A549 (cell line): ENCODE measurements at regions not wholly inside any gene's neighbourhood (a gene's known extent, or its start where the extent isn't known, plus 50 kb on each side); places are given as distances from the start of the nearest gene placed in this dataset.

ENCODE experiments used
- ATAC-seq, 2 experiments: fragments of 200-7000 bp in 1 of 2; fragments of >200 bp in 1 of 2; cut with Nextera tagmentation in 1 of 2; cut with Tn5 transposase in 1 of 2; 3 replicates each; pipeline versions ENCODE4 v1.8.0 to v1.9.1; 2018 to 2020; ENCODE audit warnings: mild to moderate bottlenecking in 1 of 2, moderate library complexity in 1 of 2
- CTCF ChIA-PET: fragments of 300-600 bp; sonication (Branson Sonifier 250); formaldehyde crosslinking; extraction: SDS; loops from one replicate; lab custom pipeline; 2021; ENCODE audit warnings: antibody characterized with exemption, inconsistent platforms; lab: Yijun Ruan, JAX
- POLR2A ChIA-PET: fragments of 350-600 bp; formaldehyde crosslinking; extraction: SDS; loops from one replicate; lab custom pipeline; 2021; ENCODE audit warnings: antibody characterized with exemption, inconsistent platforms; lab: Yijun Ruan, JAX
- DNase-seq, 2 experiments: peaks; one replicate each; pipeline versions ENCODE4 v3.0.0 to v3.0.0-alpha.2; 2011 to 2016; ENCODE audit warnings: low read depth in 1 of 2, low spot score in 1 of 2
- FAIRE-seq: peaks from 2 replicates; lab custom pipeline; 2011; peaks lifted over from hg19 to GRCh38; lab: Jason Lieb, UNC
- H3K27ac ChIP-seq, 2 experiments: fragments of >200 bp; sonication (Bioruptor Twin); formaldehyde crosslinking; 3 replicates each; pipeline ENCODE4 v1.5.1; 2016 to 2017
- H3K4me1 ChIP-seq: fragments of >200 bp; sonication (Bioruptor Twin); formaldehyde crosslinking; 3 replicates; pipeline ENCODE4 v1.6.1; 2016
- H3K4me2 ChIP-seq: fragments of >200 bp; sonication (Bioruptor Twin); formaldehyde crosslinking; 3 replicates; pipeline ENCODE4 v1.6.1; 2016
- H3K4me3 ChIP-seq: fragments of >200 bp; sonication (Bioruptor Twin); formaldehyde crosslinking; 3 replicates; pipeline ENCODE4 v1.5.1; 2016
- H3K9me3 ChIP-seq: fragments of >200 bp; sonication (Bioruptor Twin); formaldehyde crosslinking; 3 replicates; pipeline ENCODE4 v1.6.1; 2016
- CBX8 ChIP-seq: fragments of 200-600 bp; sonication (generic); IDR thresholded peaks from 2 replicates; pipeline ENCODE4 v1.6.1; 2016
- ELK1 ChIP-seq: fragments of 150-350 bp; IDR thresholded peaks from 2 replicates; pipeline ENCODE4 v1.6.1; 2014; ENCODE audit warnings: low read depth, mild to moderate bottlenecking, low read length
- EP300 ChIP-seq, 2 experiments: fragments of >200 bp; sonication (Bioruptor Twin); formaldehyde crosslinking; IDR thresholded peaks; 2 replicates in 1 of 2; 3 replicates in 1 of 2; pipeline ENCODE4 v1.6.1; 2016 to 2017
- FOSL2 ChIP-seq, 2 experiments: fragments of 450-650 bp in 1 of 2; fragments of >200 bp in 1 of 2; sonication (Bioruptor Twin) in 1 of 2; formaldehyde crosslinking; IDR thresholded peaks; 2 replicates each; pipeline versions ENCODE4 v1.5.0 to v1.6.1; 2016 to 2020; ENCODE audit warnings: mild to moderate bottlenecking in 1 of 2, moderate library complexity in 1 of 2
- FOXS1 ChIP-seq: fragments of 250-450 bp; sonication (Bioruptor Pico); IDR thresholded peaks from 2 replicates; pipeline ENCODE4 v1.5.0; 2020; ENCODE audit warnings: mild to moderate bottlenecking, moderate library complexity
- JUNB ChIP-seq: fragments of >200 bp; sonication (Bioruptor Twin); formaldehyde crosslinking; IDR thresholded peaks from 2 replicates; pipeline ENCODE4 v1.6.1; 2016
- MAX ChIP-seq: IDR thresholded peaks from 2 replicates; pipeline ENCODE4 v1.6.1; 2012
- MAZ ChIP-seq: fragments of 150-350 bp; IDR thresholded peaks from 2 replicates; pipeline ENCODE4 v1.6.1; 2014; ENCODE audit warnings: antibody characterized with exemption, low read depth, low read length, borderline replicate concordance
- NPAS2 ChIP-seq: fragments of 250-450 bp; sonication (Bioruptor Pico); IDR thresholded peaks from 2 replicates; pipeline ENCODE4 v1.8.0; 2022; ENCODE audit warnings: mild to moderate bottlenecking, moderate library complexity, borderline replicate concordance
- PBX3 ChIP-seq: IDR thresholded peaks from 2 replicates; pipeline ENCODE4 v1.6.1; 2012
- PHF8 ChIP-seq: fragments of 200-600 bp; sonication (generic); IDR thresholded peaks from 2 replicates; pipeline ENCODE4 v1.6.1; 2016; ENCODE audit warnings: low read depth, mild to moderate bottlenecking, antibody characterized with exemption, moderate library complexity, borderline replicate concordance
- POLR2A ChIP-seq: IDR thresholded peaks from 2 replicates; pipeline ENCODE4 v1.6.1; 2012; ENCODE audit warnings: mild to moderate bottlenecking, low read length
- RCOR1 ChIP-seq: fragments of 150-350 bp; IDR thresholded peaks from 2 replicates; pipeline ENCODE4 v1.6.1; 2014; ENCODE audit warnings: antibody characterized with exemption, low read length, low read depth
- REST ChIP-seq: fragments of 200-600 bp; sonication (generic); IDR thresholded peaks from 2 replicates; pipeline ENCODE4 v1.6.1; 2016; ENCODE audit warnings: antibody characterized with exemption, mild to moderate bottlenecking, moderate library complexity
- RFX5 ChIP-seq: fragments of 450-650 bp; IDR thresholded peaks from 2 replicates; pipeline ENCODE4 v1.7.1; 2014; ENCODE audit warnings: antibody characterized with exemption, mild to moderate bottlenecking, moderate library complexity
- SMC3 ChIP-seq: fragments of >200 bp; sonication (Bioruptor Twin); formaldehyde crosslinking; IDR thresholded peaks from 3 replicates; pipeline ENCODE4 v1.6.1; 2018; ENCODE audit warnings: inconsistent platforms
- TFCP2L1 ChIP-seq: fragments of 250-450 bp; sonication (Bioruptor Pico); IDR thresholded peaks from 2 replicates; pipeline ENCODE4 v1.5.0; 2021; ENCODE audit warnings: mild to moderate bottlenecking
- ZSCAN20 ChIP-seq: fragments of 250-450 bp; sonication (Bioruptor Pico); IDR thresholded peaks from 2 replicates; pipeline ENCODE4 v1.8.0; 2022; ENCODE audit warnings: mild to moderate bottlenecking, moderate library complexity
- WGBS: methylation state at CpG from one replicate; pipeline ENCODE4 v1.1.6; 2017; ENCODE audit errors: missing lambda C conversion rate; 5-methylcytosine and 5-hydroxymethylcytosine counted together

GRCh38 chr15:66615846-66616245 lies 50.0 kb upstream of the LCTL start:
- Histone ChIP-seq H3K27ac (no peak overlapping the region), H3K4me2 (no peak overlapping the region), H3K9me3 (no peaks in the 10 kb centered on the region), H3K4me3 (no peak overlapping the region), H3K4me1 (peaks cover 15% of the 10 kb centered on the region)
- no peak for DNase-seq
- ChIA-PET CTCF (interaction anchor here (0.7 to 7.0 kb wide), 14 partner anchors 11 to 247 kb away, joined by 3 to 67 read pairs (median 6); no protein-coding TSS in a partner anchor), POLR2A (no interaction called here)
- 40% methylated on average over 1 of the region's 1 CpG for WGBS
- no peak for ATAC-seq
- no peak for FAIRE-seq
- TF ChIP-seq RFX5 (no peak), PBX3 (no peak), PHF8 (no peak), JUNB (no peak), POLR2A (no peak), TFCP2L1 (CRISPR knock-in tag) (no peak), MAX (no peak), SMC3 (no peak), REST (no peak), ZSCAN20 (CRISPR knock-in tag) (no peak), CBX8 (no peak), FOXS1 (no peak), ELK1 (no peak), MAZ (no peak), EP300 (IDR thresholded peaks at IDR 0.05) (no peak)

GRCh38 chr15:66617137-66618090 lies 51.6 kb upstream of the LCTL start:
- peak in 1 of 2 experiments; percentile 54; a peak in 3 of 6 replicates for ATAC-seq
- 64% methylated on average over 15 of the region's 15 CpGs for WGBS
- peak in 1 of 2 experiments; percentile 48 for DNase-seq
- TF ChIP-seq FOSL2 (IDR thresholded peaks at IDR 0.05), result no peak
- peak; percentile 25; the same call in 1 of the 2 replicates for TF ChIP-seq FOSL2 (CRISPR knock-in tag; IDR thresholded peaks at IDR 0.05)
- TF ChIP-seq NPAS2 (CRISPR knock-in tag), result no peak
- TF ChIP-seq RCOR1, result no peak
- CTCF ChIA-PET, result interaction anchor here (0.6 to 7.0 kb wide), 14 partner anchors 11 to 1409 kb away, joined by 3 to 119 read pairs (median 6); partner anchors contain the start of gene SMAD6
- FAIRE-seq, result no peak
- POLR2A ChIA-PET, result no interaction called here
- H3K9me3 ChIP-seq, result no peaks in the 10 kb centered on the region
- peaks cover 18% of the 10 kb centered on the region for H3K4me1 ChIP-seq
- H3K4me2 ChIP-seq, result peak overlapping the region; percentile 14; the same call in 2 of the 3 replicates
- peak overlapping the region; percentile 14 to 66; a peak in 4 of 6 replicates for H3K27ac ChIP-seq
- H3K4me3 ChIP-seq, result no peak overlapping the region
